HT-29 (cell line): ENCODE measurements at regions not wholly inside any gene's neighbourhood (a gene's known extent, or its start where the extent isn't known, plus 50 kb on each side); places are given as distances from the start of the nearest gene placed in this dataset.
A peak's percentile ranks its signal among the peaks of the same experiment; 100 is the strongest.
"Not testable (repeated sequence)": the region's sequence is repeated elsewhere in the genome, so short reads cannot be mapped to it uniquely, and the experiment has no call there.

ENCODE experiments used
- DNase-seq: peaks from one replicate; pipeline ENCODE4 v3.0.0-alpha.2; 2015; ENCODE audit warnings: low spot score

DNA sequence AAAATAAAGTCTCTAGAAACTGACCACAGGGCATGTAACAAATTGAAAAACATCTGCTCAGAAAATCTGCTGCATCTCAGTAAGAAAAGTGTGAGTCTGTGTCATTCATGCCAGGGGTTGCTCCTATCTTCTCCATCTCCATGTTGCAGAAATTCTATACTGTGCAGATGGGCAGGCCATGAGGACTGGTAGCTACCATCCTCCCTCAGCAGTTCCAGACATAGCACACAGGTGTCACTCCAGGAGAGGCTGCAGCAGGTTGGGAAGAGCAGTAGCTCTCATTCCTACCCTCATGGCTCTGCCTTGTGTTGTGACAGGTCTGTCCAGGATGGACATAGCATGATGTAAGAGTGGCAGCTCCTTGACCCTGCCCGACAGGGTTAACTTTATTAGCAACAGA is 173.4 kb downstream of the NDUFS4 start:
- peak; percentile 31 for DNase-seq

DNA sequence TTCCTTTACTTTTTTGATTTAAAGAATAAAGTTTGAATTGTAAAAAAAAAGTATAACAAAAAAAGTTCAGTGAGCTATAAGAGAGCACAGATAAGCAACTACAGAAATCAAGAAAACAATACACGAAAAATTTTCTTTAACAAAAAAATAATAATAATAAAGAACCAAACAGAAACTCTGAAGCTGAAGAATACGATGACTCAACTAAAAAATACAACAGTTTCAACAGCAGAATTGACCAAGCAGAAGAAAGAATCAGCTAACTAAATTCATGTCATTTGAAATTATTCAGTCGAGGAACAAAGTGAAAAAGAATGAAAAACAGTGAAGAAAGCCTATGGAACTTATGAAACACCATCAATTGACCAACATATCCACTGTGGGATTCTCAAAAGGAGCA is 177.7 kb downstream of the NDUFS4 start:
- DNase-seq: no peak

DNA sequence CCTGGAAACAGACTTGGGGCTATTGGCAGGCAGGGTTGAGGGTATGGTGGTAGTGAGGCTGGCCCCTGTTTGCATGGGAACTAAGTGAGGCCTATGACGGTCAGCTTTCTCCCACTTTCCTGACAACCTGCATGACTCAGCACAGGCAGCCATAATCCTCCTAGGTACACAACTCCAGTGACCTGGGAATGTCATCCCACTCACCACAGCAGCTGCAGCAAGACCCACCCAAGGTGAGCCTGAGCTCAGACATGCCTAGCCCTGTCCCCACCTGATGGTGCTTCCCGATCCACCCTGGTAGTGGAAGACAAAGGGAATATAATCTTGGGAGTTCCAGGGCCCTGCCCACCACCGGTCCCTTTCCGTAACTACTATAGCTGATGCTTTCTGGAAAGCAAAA is 178.7 kb downstream of the NDUFS4 start:
- DNase-seq: no peak

DNA sequence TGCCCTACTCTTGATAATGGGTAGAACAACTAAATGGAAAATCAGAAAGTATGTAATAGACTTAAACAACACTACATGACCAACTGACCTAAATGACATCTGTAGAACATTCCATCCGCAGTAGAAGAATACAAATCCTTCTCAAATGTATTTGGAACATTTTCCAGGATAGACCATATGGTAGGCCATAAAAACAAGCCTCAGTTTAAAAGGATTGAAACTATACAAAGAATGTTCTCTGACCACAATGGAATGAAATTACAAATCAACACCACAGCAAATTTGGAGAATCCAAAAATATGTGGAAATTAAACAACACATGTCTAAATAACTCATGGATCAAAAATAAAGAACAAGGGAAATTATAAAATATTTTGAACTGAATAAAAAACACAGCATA is 189.2 kb downstream of the NDUFS4 start:
- DNase-seq: no peak

GRCh38 chr5:53752282-53752681 is 191.8 kb downstream of the NDUFS4 start:
- DNase-seq: not testable (repeated sequence)

DNA sequence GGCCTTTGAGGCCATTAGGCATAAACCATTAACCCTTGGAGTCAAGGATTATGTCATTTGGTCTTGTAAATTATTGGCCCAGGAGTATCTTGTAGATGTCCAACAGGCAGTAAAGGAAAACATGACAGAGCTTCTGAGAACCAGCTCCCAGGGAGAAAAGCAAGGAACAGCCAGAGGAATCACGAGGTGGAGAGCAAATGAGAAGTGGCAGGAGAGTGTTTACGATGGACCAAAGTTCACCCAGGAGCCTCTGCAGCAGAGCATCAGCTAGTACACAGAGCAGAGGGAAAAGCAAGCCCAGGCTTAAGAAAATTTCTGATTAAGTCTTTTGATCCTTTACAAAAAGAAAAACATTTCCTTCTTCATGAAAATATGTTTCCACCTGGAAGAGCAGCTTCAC is 206.2 kb downstream of the NDUFS4 start:
- DNase-seq: peak; percentile 33

GRCh38 chr5:53777864-53778618 is 217.6 kb downstream of the NDUFS4 start:
- DNase-seq: peak; percentile 11

DNA sequence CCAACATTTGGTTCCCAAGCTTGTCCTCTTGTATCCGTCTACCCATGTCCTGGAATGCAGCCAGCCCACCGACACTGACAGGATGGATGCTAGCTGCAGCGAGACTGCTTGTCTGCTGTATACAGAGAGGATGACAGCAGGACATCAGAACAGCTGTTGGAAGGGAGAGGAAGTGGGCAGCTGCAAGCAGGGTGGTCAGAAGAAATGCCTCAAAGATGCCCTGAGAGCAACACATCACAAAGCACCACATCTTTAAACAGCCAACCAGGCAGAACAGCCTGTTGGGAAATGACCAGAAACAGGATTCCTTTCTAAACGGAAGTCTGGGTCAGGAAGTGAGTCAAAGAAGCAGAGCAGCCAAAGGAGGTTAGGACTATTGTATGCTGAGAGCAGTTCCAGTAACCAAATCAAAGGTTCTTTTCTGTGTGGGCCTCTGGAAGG is 219.1 kb downstream of the NDUFS4 start:
- no peak for DNase-seq

- DNase-seq: no peak
Observed at GRCh38 chr5:53782620-53783019, 222.2 kb downstream of the NDUFS4 start.

- no peak for DNase-seq
Observed at GRCh38 chr5:53783624-53784228, 223.3 kb downstream of the NDUFS4 start.

- no peak for DNase-seq
Observed at GRCh38 chr5:53784596-53784995, 224.2 kb downstream of the NDUFS4 start.

DNA sequence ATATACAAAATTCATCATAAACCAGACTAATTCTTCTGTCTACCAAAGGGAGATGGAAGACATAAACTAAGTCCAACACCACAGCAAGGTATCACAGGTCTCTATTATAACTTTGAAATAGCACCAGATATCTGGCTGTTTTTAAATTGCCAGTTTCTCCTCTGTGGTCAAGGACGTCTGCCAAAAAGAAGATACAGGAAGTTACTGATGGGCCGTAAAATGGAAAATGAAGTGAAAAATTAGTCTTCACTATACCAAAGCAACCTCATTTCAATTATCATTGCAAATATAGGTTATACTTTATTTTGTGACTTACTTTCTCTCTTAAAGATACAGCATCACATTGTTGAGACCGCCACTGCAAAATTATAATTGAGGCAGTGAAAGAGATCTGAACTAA is 225.5 kb downstream of the NDUFS4 start:
- DNase-seq: no peak

DNA sequence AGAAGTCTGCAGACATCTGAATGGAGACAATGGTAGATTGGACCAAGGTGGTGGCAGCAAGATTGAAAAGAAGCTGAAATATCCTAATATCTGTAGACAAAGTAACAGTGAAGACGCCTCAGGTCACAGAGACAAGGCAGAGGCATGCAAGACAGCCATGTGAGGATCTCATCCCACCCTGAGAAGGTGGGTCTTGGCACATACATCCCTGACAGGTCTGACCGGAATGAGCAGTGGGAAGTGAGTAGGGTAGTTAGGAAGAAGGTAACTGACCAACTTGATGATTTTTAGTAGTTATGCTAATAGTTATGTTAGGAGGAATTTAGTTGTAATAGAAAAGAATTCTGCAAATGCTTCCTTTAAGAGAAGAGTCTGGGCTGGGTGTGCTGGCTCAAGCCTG is 229.6 kb downstream of the NDUFS4 start:
- no peak for DNase-seq

DNA sequence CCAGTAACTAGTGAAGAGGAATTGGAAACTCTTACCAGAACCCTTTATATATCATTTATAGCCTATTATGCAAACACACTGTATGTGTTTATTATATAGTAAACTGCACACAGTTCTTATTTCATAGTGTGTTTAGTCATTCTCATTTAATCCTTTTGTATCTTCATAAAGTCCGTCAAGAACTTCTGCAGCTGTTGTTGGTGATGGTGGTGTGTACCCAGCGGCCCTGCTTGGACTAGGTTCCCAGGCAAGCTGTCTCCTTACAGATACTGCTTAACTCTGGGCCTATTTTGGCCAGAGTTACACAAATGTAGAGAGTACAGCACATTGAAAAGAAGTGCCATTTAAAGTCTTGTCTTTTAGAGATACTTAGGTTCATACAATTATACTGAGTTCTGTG is 231.9 kb downstream of the NDUFS4 start:
- no peak for DNase-seq

- DNase-seq: peak; percentile 77
Observed at GRCh38 chr5:53799644-53800043, 239.2 kb downstream of the NDUFS4 start.

- not testable (repeated sequence) for DNase-seq
Observed at GRCh38 chr5:53808392-53808791, 248.0 kb downstream of the NDUFS4 start.

- DNase-seq: no peak
Observed at GRCh38 chr5:53814819-53815218, 254.4 kb downstream of the NDUFS4 start.

- no peak for DNase-seq
Observed at GRCh38 chr5:53815471-53815870, 255.0 kb downstream of the NDUFS4 start.

- DNase-seq: no peak
Observed at GRCh38 chr5:53817183-53817582, 256.7 kb downstream of the NDUFS4 start.

DNA sequence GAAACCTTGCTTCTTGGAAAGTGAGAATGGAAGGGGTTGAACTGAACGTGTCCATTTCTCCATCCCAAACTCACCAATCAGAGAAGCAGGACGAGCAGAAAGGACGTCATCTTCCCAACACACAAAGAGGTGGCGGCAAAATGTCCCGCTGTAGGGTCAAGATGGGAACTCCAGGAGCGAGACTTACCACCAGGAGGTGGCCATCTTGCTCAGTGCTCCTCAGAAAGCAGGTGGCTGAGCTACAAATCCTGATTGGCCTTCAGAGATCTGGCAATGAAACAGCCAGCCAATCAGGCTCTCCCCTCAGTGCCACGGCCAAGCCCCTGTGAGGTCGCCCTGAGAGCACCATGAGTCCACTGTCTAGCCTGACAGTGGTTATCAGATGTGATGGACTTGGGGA is 259.0 kb downstream of the NDUFS4 start:
- DNase-seq: peak; percentile 2

DNA sequence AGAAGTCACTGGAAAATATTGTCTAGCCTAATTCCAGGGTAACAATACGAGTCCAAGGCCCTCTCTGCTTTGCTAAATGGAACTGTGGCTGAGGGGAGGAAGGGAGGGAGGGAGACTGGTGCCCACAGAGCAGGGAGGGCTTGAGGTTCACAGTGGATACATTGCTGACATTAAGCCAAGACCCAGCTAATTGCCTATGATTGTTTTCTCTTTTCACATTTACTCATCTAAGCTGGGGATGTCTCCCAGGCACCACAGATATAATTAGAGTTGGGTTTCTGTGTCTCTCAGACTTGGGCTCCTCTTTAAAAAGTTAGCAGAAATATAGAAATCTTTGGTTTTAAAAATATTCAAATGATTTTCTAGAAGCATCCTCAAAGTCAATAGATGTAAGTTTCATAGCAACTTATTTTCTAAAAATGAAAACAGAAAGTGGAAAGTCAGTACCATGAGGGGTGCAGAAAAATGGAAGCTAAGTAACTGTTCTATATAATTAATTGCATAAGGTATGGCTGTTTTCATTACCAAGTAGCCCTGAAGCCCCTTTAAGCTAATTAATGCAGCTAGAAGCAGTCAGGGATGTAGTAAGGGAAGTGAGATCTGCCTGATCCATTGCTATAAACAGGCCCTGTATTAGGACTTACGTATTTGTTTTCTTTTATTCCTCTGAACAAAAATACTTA is 259.8 kb downstream of the NDUFS4 start:
- DNase-seq: no peak

DNA sequence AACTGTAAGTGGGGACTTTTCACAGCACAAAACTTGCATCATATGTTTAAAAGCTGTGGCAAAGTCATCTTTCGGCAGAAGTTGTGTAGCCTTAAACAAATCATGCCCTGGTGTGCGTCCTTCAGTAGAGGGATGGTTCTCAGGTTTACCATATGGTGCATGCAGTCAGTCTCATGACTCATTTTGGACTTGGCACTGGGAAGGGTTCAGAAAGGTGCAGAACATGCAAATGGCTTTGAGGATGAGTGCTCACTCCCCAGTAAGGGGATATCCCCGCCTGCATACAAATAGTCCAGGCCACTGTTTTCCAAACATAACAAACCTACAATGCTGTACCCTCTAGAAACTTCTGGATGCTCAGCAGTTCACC is 260.3 kb downstream of the NDUFS4 start:
- DNase-seq: no peak

DNA sequence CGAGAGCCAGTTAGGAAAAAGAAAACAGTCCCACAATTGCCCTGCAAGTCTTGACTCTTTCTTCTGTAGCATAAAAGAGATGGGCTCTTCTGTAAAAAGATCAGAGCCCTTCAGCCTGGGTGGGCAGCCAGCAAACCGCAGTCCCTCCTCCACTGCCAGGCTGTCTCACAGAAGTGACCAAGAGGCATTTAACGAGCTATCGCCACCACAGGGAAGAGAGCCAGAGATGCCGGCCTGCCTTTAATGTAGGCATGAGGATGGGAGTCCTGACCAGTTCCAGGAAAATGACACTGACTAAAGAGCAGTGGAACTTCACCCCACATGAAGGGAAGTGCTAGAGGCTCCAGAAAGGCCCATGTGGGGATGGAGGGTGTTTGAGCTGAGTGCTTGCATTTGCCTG is 264.6 kb downstream of the NDUFS4 start:
- DNase-seq: no peak
